Esophagus muscularis mucosa (tissue), 4 donors: ENCODE measurements at regions not wholly inside any gene's neighbourhood (a gene's known extent, or its start where the extent isn't known, plus 50 kb on each side); places are given as distances from the start of the nearest gene placed in this dataset.

Experiments
- DNase-seq: peaks from one replicate; pipeline ENCODE4 v3.0.0-alpha.2; 2017; ENCODE audit errors: extremely low spot score
- H3K27ac ChIP-seq, 4 donors: fragments of 200-600 bp; sonication (generic); replicated peaks in 1 of 4; 1 replicate in 3 of 4; 2 replicates in 1 of 4; pipeline ENCODE4 v1.5.1; 2016 to 2019; ENCODE audit warnings: mild to moderate bottlenecking in 1 of 4
- H3K27me3 ChIP-seq, 4 donors: fragments of 200-600 bp; sonication (generic); one replicate each; pipeline versions ENCODE4 v1.5.1 to v1.6.0; 2016 to 2019
- H3K36me3 ChIP-seq, 4 donors: fragments of 200-600 bp; sonication (generic); one replicate each; pipeline ENCODE4 v1.5.1; 2016 to 2019
- H3K4me1 ChIP-seq, 4 donors: fragments of 200-600 bp; sonication (generic); one replicate each; pipeline ENCODE4 v1.5.1; 2016 to 2019
- H3K4me3 ChIP-seq, 4 donors: fragments of 200-600 bp; sonication (generic); 1 replicate in 2 of 4; 2 replicates in 2 of 4; pipeline ENCODE4 v1.5.1; 2016 to 2019; ENCODE audit warnings: mild to moderate bottlenecking in 4 of 4, moderate library complexity in 1 of 4
- H3K9me3 ChIP-seq, 4 donors: fragments of 200-600 bp; sonication (generic); 1 replicate in 3 of 4; 2 replicates in 1 of 4; pipeline ENCODE4 v1.5.1; 2016 to 2019
- EP300 ChIP-seq: sonication (generic); formaldehyde crosslinking; IDR thresholded peaks from one replicate; pipeline ENCODE4 v1.6.1; 2017; ENCODE audit warnings: antibody characterized with exemption
- POLR2A ChIP-seq: fragments of 450-650 bp; IDR thresholded peaks from one replicate; pipeline ENCODE4 v1.6.1; 2017; ENCODE audit warnings: antibody characterized with exemption, moderate library complexity, mild to moderate bottlenecking, low read depth
- POLR2AphosphoS5 ChIP-seq, 2 donors: sonication (generic); formaldehyde crosslinking; IDR thresholded peaks; one replicate each; pipeline ENCODE4 v1.6.1; 2017; ENCODE audit warnings: antibody characterized with exemption in 2 of 2
- WGBS: methylation state at CpG from one replicate; pipeline ENCODE4 v1.1.5; 2018; 5-methylcytosine and 5-hydroxymethylcytosine counted together
- intact Hi-C: fragments of 100-400 bp; cut with DNase I; formaldehyde crosslinking; loops from one replicate; pipeline ENCODE4 v1.15.1; 2023
- TF ChIP-seq, protein P1 (sequence below), 3 experiments: fragments of 200-600 bp in 2 of 3; fragments of 450-650 bp in 1 of 3; sonication (generic) in 2 of 3; IDR thresholded peaks; one replicate each; pipeline ENCODE4 v1.5.1; 2017 to 2019; ENCODE audit warnings: antibody characterized with exemption in 3 of 3, mild to moderate bottlenecking in 2 of 3, moderate library complexity in 1 of 3

- no peak for TF ChIP-seq POLR2A
- TF ChIP-seq, protein P1, sequence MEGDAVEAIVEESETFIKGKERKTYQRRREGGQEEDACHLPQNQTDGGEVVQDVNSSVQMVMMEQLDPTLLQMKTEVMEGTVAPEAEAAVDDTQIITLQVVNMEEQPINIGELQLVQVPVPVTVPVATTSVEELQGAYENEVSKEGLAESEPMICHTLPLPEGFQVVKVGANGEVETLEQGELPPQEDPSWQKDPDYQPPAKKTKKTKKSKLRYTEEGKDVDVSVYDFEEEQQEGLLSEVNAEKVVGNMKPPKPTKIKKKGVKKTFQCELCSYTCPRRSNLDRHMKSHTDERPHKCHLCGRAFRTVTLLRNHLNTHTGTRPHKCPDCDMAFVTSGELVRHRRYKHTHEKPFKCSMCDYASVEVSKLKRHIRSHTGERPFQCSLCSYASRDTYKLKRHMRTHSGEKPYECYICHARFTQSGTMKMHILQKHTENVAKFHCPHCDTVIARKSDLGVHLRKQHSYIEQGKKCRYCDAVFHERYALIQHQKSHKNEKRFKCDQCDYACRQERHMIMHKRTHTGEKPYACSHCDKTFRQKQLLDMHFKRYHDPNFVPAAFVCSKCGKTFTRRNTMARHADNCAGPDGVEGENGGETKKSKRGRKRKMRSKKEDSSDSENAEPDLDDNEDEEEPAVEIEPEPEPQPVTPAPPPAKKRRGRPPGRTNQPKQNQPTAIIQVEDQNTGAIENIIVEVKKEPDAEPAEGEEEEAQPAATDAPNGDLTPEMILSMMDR (IDR thresholded peaks at IDR 0.05), result no peak
- TF ChIP-seq POLR2AphosphoS5 (IDR thresholded peaks at IDR 0.05), result no peak
- TF ChIP-seq EP300, result no peak
- H3K4me3 ChIP-seq, result no peak overlapping the region
- no peaks in the 10 kb centered on the region for H3K9me3 ChIP-seq
- 85% methylated on average over 9 of the region's 9 CpGs for WGBS
- DNase-seq, result no peak
- H3K36me3 ChIP-seq, result no peaks in the 10 kb centered on the region
- H3K27ac ChIP-seq, result no peak overlapping the region
- peaks cover 0 to 32% (median 6%) of the 10 kb centered on the region in 4 donors for H3K27me3 ChIP-seq
- intact Hi-C loops, result no loop called here
- peaks cover 17 to 45% (median 39%) of the 10 kb centered on the region in 4 donors for H3K4me1 ChIP-seq
Observed at GRCh38 chr6:167677422-167677789, 149.3 kb upstream of the AFDN start.

DNA sequence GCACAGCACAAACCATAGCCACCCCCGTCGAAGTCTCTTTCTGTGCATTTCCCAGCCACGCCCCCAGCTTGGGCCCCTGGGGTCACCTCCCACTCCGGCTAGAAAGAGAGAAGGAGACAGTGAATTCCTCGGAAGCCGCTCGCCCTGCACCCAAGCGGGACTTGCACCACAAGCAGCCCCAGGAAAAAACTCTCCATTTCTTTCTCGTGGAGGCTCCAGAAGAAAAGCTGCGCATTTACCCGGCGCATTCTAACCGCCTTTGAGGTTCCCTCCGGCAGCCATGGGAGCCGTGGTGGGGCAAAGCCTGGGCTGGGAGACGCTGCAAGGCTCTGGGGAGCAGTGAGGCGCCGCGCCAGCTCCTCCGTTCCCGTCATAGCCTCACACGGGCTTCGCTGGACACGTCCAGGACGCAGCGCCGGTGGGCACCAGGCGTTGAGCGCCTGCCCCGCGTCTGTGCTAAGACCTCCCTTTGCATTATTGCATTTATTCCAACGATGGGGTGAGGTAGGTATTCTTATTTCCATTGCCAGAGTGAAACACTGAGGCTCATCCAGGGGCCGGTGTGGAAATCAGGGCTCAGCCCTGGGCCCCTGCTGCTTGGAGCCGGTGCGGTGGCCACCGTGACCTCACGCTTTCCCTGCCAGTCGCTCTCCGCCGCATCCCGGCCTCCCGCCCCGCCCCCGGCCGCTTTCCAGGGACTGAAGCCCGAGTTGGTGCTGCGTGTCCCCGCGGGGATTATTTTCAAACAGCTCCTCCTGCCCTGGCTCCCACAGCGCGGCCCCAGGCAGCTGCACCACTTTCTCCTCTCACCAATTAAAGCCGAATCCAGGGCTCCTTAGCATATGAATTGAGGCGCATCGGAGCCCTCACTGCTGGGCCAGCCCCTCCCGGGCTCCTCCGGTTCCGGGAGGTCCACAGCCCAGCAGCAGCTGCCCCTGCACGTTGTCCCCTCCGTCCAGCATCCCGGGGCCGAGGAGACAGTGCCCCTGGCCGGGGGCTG lies 148.3 kb upstream of the AFDN start:
- no peaks in the 10 kb centered on the region for H3K9me3 ChIP-seq
- no peaks in the 10 kb centered on the region for H3K36me3 ChIP-seq
- no peak overlapping the region for H3K27ac ChIP-seq
- peak overlapping the region; percentile 33 to 51 (median 42) for H3K4me3 ChIP-seq
- peaks cover 27 to 55% (median 49%) of the 10 kb centered on the region in 4 donors for H3K4me1 ChIP-seq
- 15% methylated on average over 20 of the region's 62 CpGs for WGBS
- intact Hi-C loops, result no loop called here
- no peak for DNase-seq
- peaks cover 0 to 32% (median 6%) of the 10 kb centered on the region in 4 donors for H3K27me3 ChIP-seq
- TF ChIP-seq EP300 (no peak), POLR2A (no peak), POLR2AphosphoS5 (IDR thresholded peaks at IDR 0.05) (no peak)
- TF ChIP-seq, protein P1 (IDR thresholded peaks at IDR 0.05), result no peak

- Histone ChIP-seq H3K9me3 (no peaks in the 10 kb centered on the region), H3K36me3 (no peaks in the 10 kb centered on the region), H3K4me3 (peak overlapping the region in 2 of 4 donors; percentile 33 to 45), H3K4me1 (peaks cover 32 to 59% (median 53%) of the 10 kb centered on the region in 4 donors), H3K27me3 (peaks cover 0 to 32% (median 6%) of the 10 kb centered on the region in 4 donors), H3K27ac (no peak overlapping the region)
- 69% methylated on average over 12 of the region's 12 CpGs for WGBS
- TF ChIP-seq POLR2AphosphoS5 (IDR thresholded peaks at IDR 0.05) (no peak), POLR2A (no peak), EP300 (no peak)
- TF ChIP-seq, protein P1 (IDR thresholded peaks at IDR 0.05), result no peak
- intact Hi-C loops, result no loop called here
- no peak for DNase-seq
Observed at GRCh38 chr6:167679122-167679736, 147.5 kb upstream of the AFDN start.

- no peak for TF ChIP-seq EP300
- TF ChIP-seq POLR2A, result no peak
- no peak for TF ChIP-seq POLR2AphosphoS5 (IDR thresholded peaks at IDR 0.05)
- TF ChIP-seq, protein P1 (IDR thresholded peaks at IDR 0.05), result no peak
- intact Hi-C loops, result no loop called here
- no peak overlapping the region for H3K27ac ChIP-seq
- DNase-seq, result no peak
- no peak overlapping the region for H3K4me3 ChIP-seq
- H3K36me3 ChIP-seq, result no peaks in the 10 kb centered on the region
- WGBS, result 92% methylated on average over 13 of the region's 15 CpGs
- H3K4me1 ChIP-seq, result peaks cover 32 to 64% (median 53%) of the 10 kb centered on the region in 4 donors
- no peaks in the 10 kb centered on the region for H3K9me3 ChIP-seq
- peaks cover 0 to 32% (median 6%) of the 10 kb centered on the region in 4 donors for H3K27me3 ChIP-seq
Observed at GRCh38 chr6:167679790-167680604, 146.7 kb upstream of the AFDN start.
